Testis (tissue), 2 donors: ENCODE measurements at regions not wholly inside any gene's neighbourhood (a gene's known extent, or its start where the extent isn't known, plus 50 kb on each side); places are given as distances from the start of the nearest gene placed in this dataset.

Experiments
- POLR2A ChIP-seq: fragments of 450-650 bp; IDR thresholded peaks from one replicate; pipeline ENCODE4 v1.6.1; 2017; ENCODE audit warnings: antibody characterized with exemption, mild to moderate bottlenecking, moderate library complexity
- TF ChIP-seq, protein P1 (sequence below), 3 experiments: fragments of 450-650 bp in 2 of 3; fragments of 200-600 bp in 1 of 3; sonication (generic) in 1 of 3; IDR thresholded peaks; one replicate each; pipeline ENCODE4 v1.5.1; 2016 to 2019; ENCODE audit warnings: antibody characterized with exemption in 3 of 3, mild to moderate bottlenecking in 2 of 3, moderate library complexity in 1 of 3

DNA sequence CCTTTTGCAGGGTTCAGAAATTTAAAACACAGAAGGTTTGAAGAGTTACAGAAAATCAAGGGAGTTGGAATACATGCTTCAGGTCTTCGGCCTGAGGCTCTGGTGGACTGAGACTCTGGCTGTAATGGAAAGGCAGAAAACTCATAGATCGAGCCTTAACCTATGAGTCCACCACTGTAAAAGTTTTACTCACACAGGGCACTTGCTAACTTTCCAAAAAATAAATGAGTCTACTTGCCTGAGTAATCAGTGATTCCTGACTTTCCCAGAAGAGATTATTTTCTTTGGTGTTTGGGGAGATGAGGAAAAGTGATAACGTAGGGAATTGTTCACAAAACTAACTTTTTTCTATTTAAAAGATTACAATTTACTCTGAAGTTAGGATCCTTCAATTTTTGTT is 108.0 kb downstream of the MBL2 start:
- TF ChIP-seq POLR2A = no peak
- TF ChIP-seq, protein P1, sequence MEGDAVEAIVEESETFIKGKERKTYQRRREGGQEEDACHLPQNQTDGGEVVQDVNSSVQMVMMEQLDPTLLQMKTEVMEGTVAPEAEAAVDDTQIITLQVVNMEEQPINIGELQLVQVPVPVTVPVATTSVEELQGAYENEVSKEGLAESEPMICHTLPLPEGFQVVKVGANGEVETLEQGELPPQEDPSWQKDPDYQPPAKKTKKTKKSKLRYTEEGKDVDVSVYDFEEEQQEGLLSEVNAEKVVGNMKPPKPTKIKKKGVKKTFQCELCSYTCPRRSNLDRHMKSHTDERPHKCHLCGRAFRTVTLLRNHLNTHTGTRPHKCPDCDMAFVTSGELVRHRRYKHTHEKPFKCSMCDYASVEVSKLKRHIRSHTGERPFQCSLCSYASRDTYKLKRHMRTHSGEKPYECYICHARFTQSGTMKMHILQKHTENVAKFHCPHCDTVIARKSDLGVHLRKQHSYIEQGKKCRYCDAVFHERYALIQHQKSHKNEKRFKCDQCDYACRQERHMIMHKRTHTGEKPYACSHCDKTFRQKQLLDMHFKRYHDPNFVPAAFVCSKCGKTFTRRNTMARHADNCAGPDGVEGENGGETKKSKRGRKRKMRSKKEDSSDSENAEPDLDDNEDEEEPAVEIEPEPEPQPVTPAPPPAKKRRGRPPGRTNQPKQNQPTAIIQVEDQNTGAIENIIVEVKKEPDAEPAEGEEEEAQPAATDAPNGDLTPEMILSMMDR (IDR thresholded peaks at IDR 0.05) = no peak
